ENCODE measurements at regions not wholly inside any gene's neighbourhood (a gene's known extent, or its start where the extent isn't known, plus 50 kb on each side); places are given as distances from the start of the nearest gene placed in this dataset.

DNA sequence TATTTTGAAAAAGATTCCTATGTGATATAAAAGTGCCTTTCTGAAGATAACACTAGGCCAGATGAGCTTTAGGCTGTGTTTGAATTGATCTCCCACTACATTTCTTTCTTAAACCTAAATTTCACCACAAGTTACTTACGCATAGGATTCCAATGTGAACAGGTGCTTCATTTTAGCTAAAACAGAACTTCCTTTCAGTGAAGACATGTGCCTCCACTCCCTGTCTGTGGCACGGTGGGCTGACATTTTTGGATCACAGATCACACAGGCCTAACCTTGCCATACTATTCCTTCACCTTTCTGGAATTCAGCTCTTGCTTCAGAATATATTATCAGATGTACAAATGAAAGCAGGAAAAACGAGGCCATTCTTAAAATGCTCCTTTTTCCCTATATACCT lies 231.8 kb downstream of the SAMD5 start:
- TF ChIP-seq, protein P1, sequence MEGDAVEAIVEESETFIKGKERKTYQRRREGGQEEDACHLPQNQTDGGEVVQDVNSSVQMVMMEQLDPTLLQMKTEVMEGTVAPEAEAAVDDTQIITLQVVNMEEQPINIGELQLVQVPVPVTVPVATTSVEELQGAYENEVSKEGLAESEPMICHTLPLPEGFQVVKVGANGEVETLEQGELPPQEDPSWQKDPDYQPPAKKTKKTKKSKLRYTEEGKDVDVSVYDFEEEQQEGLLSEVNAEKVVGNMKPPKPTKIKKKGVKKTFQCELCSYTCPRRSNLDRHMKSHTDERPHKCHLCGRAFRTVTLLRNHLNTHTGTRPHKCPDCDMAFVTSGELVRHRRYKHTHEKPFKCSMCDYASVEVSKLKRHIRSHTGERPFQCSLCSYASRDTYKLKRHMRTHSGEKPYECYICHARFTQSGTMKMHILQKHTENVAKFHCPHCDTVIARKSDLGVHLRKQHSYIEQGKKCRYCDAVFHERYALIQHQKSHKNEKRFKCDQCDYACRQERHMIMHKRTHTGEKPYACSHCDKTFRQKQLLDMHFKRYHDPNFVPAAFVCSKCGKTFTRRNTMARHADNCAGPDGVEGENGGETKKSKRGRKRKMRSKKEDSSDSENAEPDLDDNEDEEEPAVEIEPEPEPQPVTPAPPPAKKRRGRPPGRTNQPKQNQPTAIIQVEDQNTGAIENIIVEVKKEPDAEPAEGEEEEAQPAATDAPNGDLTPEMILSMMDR (IDR thresholded peaks at IDR 0.05; ENCODE audit: insufficient read depth, low read depth, low read length): no peak
- TF ChIP-seq EZH2 (IDR thresholded peaks at IDR 0.05; ENCODE audit: insufficient read depth, low read length): no peak

Data from astrocyte (in vitro differentiated cells and primary cell).